HG02610 (cell line): ENCODE measurements at regions not wholly inside any gene's neighbourhood (a gene's known extent, or its start where the extent isn't known, plus 50 kb on each side); places are given as distances from the start of the nearest gene placed in this dataset.

Experiments
- ATAC-seq: cut with Tn5 transposase; IDR thresholded peaks from one replicate; pipeline ENCODE4 v1.9.1; 2021; ENCODE audit warnings: mild to moderate bottlenecking, moderate library complexity; ENCODE audit not compliant: unreplicated experiment

- no peak for ATAC-seq
Measured at GRCh38 chr4:15364183-15364582, 63.6 kb upstream of the C1QTNF7 start.

GRCh38 chr4:15365641-15366040 lies 62.2 kb upstream of the C1QTNF7 start:
- no peak for ATAC-seq

- ATAC-seq = no peak
Measured at GRCh38 chr4:15366721-15367120, 61.1 kb upstream of the C1QTNF7 start.

GRCh38 chr4:15368856-15369255 lies 59.0 kb upstream of the C1QTNF7 start:
- ATAC-seq = no peak

- no peak for ATAC-seq
Measured at GRCh38 chr4:15370296-15370695, 57.5 kb upstream of the C1QTNF7 start.

GRCh38 chr4:15373363-15373762 lies 54.5 kb upstream of the C1QTNF7 start:
- ATAC-seq = no peak

- no peak for ATAC-seq
Measured at GRCh38 chr4:15374656-15375055, 53.2 kb upstream of the C1QTNF7 start.

GRCh38 chr4:15375667-15376066 lies 52.2 kb upstream of the C1QTNF7 start:
- ATAC-seq = peak; percentile 54

GRCh38 chr4:15376145-15376544 lies 51.7 kb upstream of the C1QTNF7 start:
- peak; percentile 24 for ATAC-seq

GRCh38 chr4:15376594-15376993 lies 51.2 kb upstream of the C1QTNF7 start:
- no peak for ATAC-seq
